B cell (primary cell): ENCODE measurements at regions not wholly inside any gene's neighbourhood (a gene's known extent, or its start where the extent isn't known, plus 50 kb on each side); places are given as distances from the start of the nearest gene placed in this dataset.

ENCODE experiments used
- ATAC-seq: fragments of 200-7000 bp; cut with Tn5 transposase; one replicate; pipeline ENCODE4 v1.10.0; 2021; ENCODE audit warnings: low read depth, mild to moderate bottlenecking, moderate number of reproducible peaks, moderate library complexity
- CTCF ChIA-PET: fragments of 350-600 bp; sonication (Branson Sonifier 250); formaldehyde crosslinking; loops from one replicate; lab custom pipeline; 2021; ENCODE audit warnings: antibody characterized with exemption, inconsistent platforms; lab: Charles Lee
- POLR2A ChIA-PET: fragments of 350-600 bp; sonication (Branson Sonifier 250); formaldehyde crosslinking; loops from one replicate; lab custom pipeline; 2021; ENCODE audit warnings: antibody characterized with exemption; lab: Charles Lee
- DNase-seq: peaks from one replicate; pipeline ENCODE4 v3.0.0; 2013
- H2AFZ ChIP-seq: 2 replicates; pipeline ENCODE4 v1.6.1; 2012; ENCODE audit warnings: mild to moderate bottlenecking, low read depth, low read length; ENCODE audit not compliant: insufficient read depth, poor library complexity, severe bottlenecking
- H3K27ac ChIP-seq, 2 donors: 1 replicate in 1 of 2; 2 replicates in 1 of 2; pipeline ENCODE4 v1.5.1; 2012 to 2013; ENCODE audit warnings: low read length in 2 of 2, mild to moderate bottlenecking in 2 of 2, moderate library complexity in 1 of 2
- H3K27me3 ChIP-seq, 4 experiments: fragments of 200-600 bp in 1 of 4; sonication (generic) in 1 of 4; replicated peaks in 1 of 4; 1 replicate in 2 of 4; 2 replicates in 2 of 4; pipeline versions ENCODE4 v1.6.1 to v1.7.0; 2013 to 2016; ENCODE audit warnings: low read length in 3 of 4, mild to moderate bottlenecking in 2 of 4, mixed read lengths in 1 of 4, moderate library complexity in 1 of 4; ENCODE audit not compliant: insufficient read depth in 4 of 4, control insufficient read depth in 3 of 4; ENCODE audit errors: control extremely low read depth in 1 of 4
- H3K36me3 ChIP-seq, 2 experiments: replicated peaks in 1 of 2; 1 replicate in 1 of 2; 2 replicates in 1 of 2; pipeline versions ENCODE4 v1.6.1 to v1.7.1; 2013; ENCODE audit warnings: low read length in 1 of 2; ENCODE audit not compliant: insufficient read depth in 2 of 2, control insufficient read depth in 1 of 2; ENCODE audit errors: control extremely low read depth in 1 of 2, extremely low read depth in 1 of 2
- H3K4me1 ChIP-seq, 2 donors: fragments of 200-600 bp in 1 of 2; sonication (generic) in 1 of 2; 1 replicate in 1 of 2; 2 replicates in 1 of 2; pipeline versions ENCODE4 v1.5.1 to v1.6.1; 2013 to 2017; ENCODE audit warnings: low read length in 2 of 2; ENCODE audit not compliant: control insufficient read depth in 2 of 2, insufficient read depth in 2 of 2
- H3K4me2 ChIP-seq: replicated peaks from 2 replicates; pipeline ENCODE3; 2012; ENCODE audit warnings: mild to moderate bottlenecking, low read depth, low read length; ENCODE audit not compliant: poor library complexity, severe bottlenecking
- H3K4me3 ChIP-seq, 5 experiments: fragments of 200-600 bp in 1 of 5; sonication (generic) in 1 of 5; 1 replicate in 3 of 5; 2 replicates in 2 of 5; pipeline versions ENCODE4 v1.5.1 to v1.7.0; 2011 to 2016; ENCODE audit warnings: low read length in 4 of 5, mild to moderate bottlenecking in 4 of 5, low read depth in 2 of 5, control low read depth in 1 of 5, moderate library complexity in 1 of 5; ENCODE audit not compliant: insufficient read depth in 1 of 5; ENCODE audit errors: control extremely low read depth in 1 of 5, extremely low read depth in 1 of 5
- H3K79me2 ChIP-seq: fragments of 200-600 bp; sonication (generic); one replicate; pipeline ENCODE4 v1.6.0; 2016; ENCODE audit warnings: low read length; ENCODE audit not compliant: control insufficient read depth, insufficient read depth
- H3K9ac ChIP-seq: fragments of 200-600 bp; sonication (generic); 2 replicates; pipeline ENCODE4 v1.6.1; 2017; ENCODE audit warnings: mild to moderate bottlenecking, low read length, moderate library complexity
- H3K9me3 ChIP-seq, 3 donors: one replicate each; pipeline versions ENCODE4 v1.6.1 to v1.7.1; 2013; ENCODE audit warnings: low read length in 2 of 3; ENCODE audit not compliant: control insufficient read depth in 2 of 3, insufficient read depth in 1 of 3; ENCODE audit errors: control extremely low read depth in 1 of 3
- H4K20me1 ChIP-seq: 2 replicates; pipeline ENCODE4 v1.6.0; 2012; ENCODE audit warnings: mild to moderate bottlenecking, low read length; ENCODE audit not compliant: insufficient read depth, control insufficient read depth, poor library complexity, severe bottlenecking
- H3K27ac Mint-ChIP-seq: one replicate; pipeline ENCODE4 v1.8.0; 2021; ENCODE audit warnings: mixed read lengths
- H3K27me3 Mint-ChIP-seq: one replicate; pipeline ENCODE4 v1.8.0; 2021; ENCODE audit warnings: mixed read lengths
- H3K4me1 Mint-ChIP-seq: one replicate; pipeline ENCODE4 v1.8.0; 2021; ENCODE audit warnings: mixed read lengths
- H3K4me3 Mint-ChIP-seq: one replicate; pipeline ENCODE4 v1.8.0; 2021; ENCODE audit warnings: mixed read lengths
- H3K9me3 Mint-ChIP-seq: one replicate; pipeline ENCODE4 v1.8.0; 2022; ENCODE audit warnings: mixed read lengths; ENCODE audit not compliant: insufficient read depth
- CTCF ChIP-seq: fragments of 200-600 bp; IDR thresholded peaks from one replicate; pipeline ENCODE4 v1.8.0; 2022; ENCODE audit warnings: antibody characterized with exemption, mild to moderate bottlenecking
- EZH2 ChIP-seq: IDR thresholded peaks from 2 replicates; pipeline ENCODE4 v1.6.1; 2012; ENCODE audit warnings: borderline replicate concordance, low read depth, mild to moderate bottlenecking, moderate library complexity, low read length; ENCODE audit not compliant: insufficient read depth, poor library complexity, severe bottlenecking
- WGBS: methylation state at CpG from one replicate; pipeline ENCODE4 v1.1.5; 2013; ENCODE audit warnings: missing lambda C conversion rate; ENCODE audit not compliant: insufficient coverage; 5-methylcytosine and 5-hydroxymethylcytosine counted together
- intact Hi-C: fragments of 100-400 bp; cut with micrococcal nuclease; formaldehyde crosslinking; loops from one replicate; pipeline ENCODE4 v1.10.0; 2022

- POLR2A ChIA-PET = no interaction called here
These were observed 462.0 kb downstream of the HTR1A start for GRCh38 chr5:63500242-63500641.

GRCh38 chr5:63495225-63495624 is 467.0 kb downstream of the HTR1A start:
- H3K27me3 Mint-ChIP-seq = no peaks in the 10 kb centered on the region
- H3K4me2 ChIP-seq = no peak overlapping the region
- ATAC-seq (no peak), DNase-seq (no peak)
- H3K4me1 ChIP-seq = no peaks in the 10 kb centered on the region
- no peak overlapping the region for H3K27ac ChIP-seq
- no peaks in the 10 kb centered on the region for H3K4me1 Mint-ChIP-seq
- no peaks in the 10 kb centered on the region for H3K36me3 ChIP-seq
- H3K9me3 Mint-ChIP-seq = no peaks in the 10 kb centered on the region
- POLR2A ChIA-PET = no interaction called here
- no peak overlapping the region for H3K4me3 Mint-ChIP-seq
- H3K9ac ChIP-seq = no peak overlapping the region
- no peaks in the 10 kb centered on the region for H4K20me1 ChIP-seq
- peaks cover 0 to 4% (median 0%) of the 10 kb centered on the region in 3 donors for H3K9me3 ChIP-seq
- no peaks in the 10 kb centered on the region for H3K79me2 ChIP-seq
- CTCF ChIA-PET = no interaction called here
- intact Hi-C loops = no loop called here
- H3K27ac Mint-ChIP-seq = no peak overlapping the region
- no peaks in the 10 kb centered on the region for H3K27me3 ChIP-seq
- TF ChIP-seq CTCF (no peak), EZH2 (no peak)
- no peak overlapping the region for H2AFZ ChIP-seq
- no peak overlapping the region for H3K4me3 ChIP-seq

More at GRCh38 chr5:63500242-63500641, 462.0 kb downstream of the HTR1A start:
- CTCF ChIA-PET = no interaction called here
- Mint-ChIP-seq H3K4me1 (no peaks in the 10 kb centered on the region), H3K4me3 (no peak overlapping the region), H3K27ac (no peak overlapping the region), H3K27me3 (no peaks in the 10 kb centered on the region), H3K9me3 (no peaks in the 10 kb centered on the region)
- Histone ChIP-seq H2AFZ (no peak overlapping the region), H3K4me3 (no peak overlapping the region), H3K27ac (no peak overlapping the region), H3K79me2 (no peaks in the 10 kb centered on the region), H3K4me2 (no peak overlapping the region), H3K9ac (no peak overlapping the region), H3K36me3 (no peaks in the 10 kb centered on the region), H4K20me1 (no peaks in the 10 kb centered on the region), H3K9me3 (peaks cover 0 to 4% (median 0%) of the 10 kb centered on the region in 3 donors), H3K4me1 (no peaks in the 10 kb centered on the region), H3K27me3 (no peaks in the 10 kb centered on the region)
- intact Hi-C loops = no loop called here
- no peak for TF ChIP-seq CTCF
- no peak for TF ChIP-seq EZH2
- DNase-seq (no peak), ATAC-seq (no peak)
- no CpG with 5 or more reads among the region's 3 CpGs for WGBS
